HL-60 (cell line): ENCODE measurements at regions not wholly inside any gene's neighbourhood (a gene's known extent, or its start where the extent isn't known, plus 50 kb on each side); places are given as distances from the start of the nearest gene placed in this dataset.

ENCODE experiments used
- CTCF ChIP-seq: IDR thresholded peaks from one replicate; pipeline ENCODE4 v1.5.1; 2011; ENCODE audit warnings: low read length, control low read depth, inconsistent platforms; ENCODE audit not compliant: insufficient read depth
- POLR2AphosphoS5 ChIP-seq: IDR thresholded peaks from 2 replicates; pipeline ENCODE4 v1.6.1; 2012; ENCODE audit warnings: low read depth

- TF ChIP-seq POLR2AphosphoS5 = no peak
- no peak for TF ChIP-seq CTCF
Measured at GRCh38 chr2:163491850-163492249, 244.0 kb downstream of the FIGN start.
